Calu3 (cell line): ENCODE measurements at regions not wholly inside any gene's neighbourhood (a gene's known extent, or its start where the extent isn't known, plus 50 kb on each side); places are given as distances from the start of the nearest gene placed in this dataset.

Source experiments
- BruUV-seq: library from RNA; stranded (reverse); fragments of 400-500 nt; replicated peaks from 2 replicates; lab custom pipeline; 2021; lab: Mats Ljungman, UMichigan
- CTCF ChIA-PET: fragments of 300-600 bp; sonication (Branson Sonifier 250); formaldehyde crosslinking; loops from one replicate; lab custom pipeline; 2022; ENCODE audit warnings: antibody characterized with exemption; lab: Charles Lee
- DNase-seq: peaks from one replicate; pipeline ENCODE4 v3.0.0; 2022
- H3K27ac Mint-ChIP-seq: one replicate; pipeline ENCODE4 v1.8.0; 2022; ENCODE audit warnings: mixed read lengths; ENCODE audit not compliant: unreplicated experiment
- H3K27me3 Mint-ChIP-seq: one replicate; pipeline ENCODE4 v1.8.0; 2022; ENCODE audit warnings: mixed read lengths; ENCODE audit not compliant: unreplicated experiment
- H3K36me3 Mint-ChIP-seq: one replicate; pipeline ENCODE4 v1.8.0; 2022; ENCODE audit warnings: mild to moderate bottlenecking, moderate library complexity, mixed read lengths; ENCODE audit not compliant: insufficient read depth, unreplicated experiment
- H3K4me1 Mint-ChIP-seq: one replicate; pipeline ENCODE4 v1.8.0; 2022; ENCODE audit warnings: mild to moderate bottlenecking, low read depth, mixed read lengths; ENCODE audit not compliant: unreplicated experiment
- H3K4me3 Mint-ChIP-seq: one replicate; pipeline ENCODE4 v1.8.0; 2022; ENCODE audit warnings: mild to moderate bottlenecking, low read depth, moderate library complexity, mixed read lengths; ENCODE audit not compliant: unreplicated experiment
- H3K9me3 Mint-ChIP-seq: one replicate; pipeline ENCODE4 v1.8.0; 2022; ENCODE audit warnings: low read depth, mixed read lengths; ENCODE audit not compliant: unreplicated experiment
- CTCF ChIP-seq: fragments of 200-600 bp; IDR thresholded peaks from one replicate; pipeline ENCODE4 v1.8.0; 2022; ENCODE audit warnings: antibody characterized with exemption; ENCODE audit not compliant: unreplicated experiment
- intact Hi-C: fragments of 100-400 bp; cut with micrococcal nuclease; formaldehyde crosslinking; loops from one replicate; pipeline ENCODE4 v1.10.0; 2022; ENCODE audit not compliant: unreplicated experiment

- intact Hi-C loops: loop anchor here (5.0 to 10.0 kb wide), 2 partner anchors 61 to 164 kb away; no protein-coding TSS in a partner anchor
- BruUV-seq: no TSS peak
- no peak overlapping the region for H3K27ac Mint-ChIP-seq
- CTCF ChIA-PET: no interaction called here
- no peak for DNase-seq
- no peak for TF ChIP-seq CTCF
- no peaks in the 10 kb centered on the region for H3K27me3 Mint-ChIP-seq
- no peaks in the 10 kb centered on the region for H3K36me3 Mint-ChIP-seq
- H3K4me1 Mint-ChIP-seq: peaks cover 20% of the 10 kb centered on the region
- H3K9me3 Mint-ChIP-seq: no peaks in the 10 kb centered on the region
- H3K4me3 Mint-ChIP-seq: no peak overlapping the region
Observed at GRCh38 chr12:116430911-116431565, 128.1 kb upstream of the MAP1LC3B2 start.

- intact Hi-C loops: loop anchor here (5.0 to 10.0 kb wide), 2 partner anchors 61 to 163 kb away; no protein-coding TSS in a partner anchor
- no peaks in the 10 kb centered on the region for H3K36me3 Mint-ChIP-seq
- CTCF ChIA-PET: no interaction called here
- peaks cover 12% of the 10 kb centered on the region for H3K4me1 Mint-ChIP-seq
- no peak overlapping the region for H3K27ac Mint-ChIP-seq
- H3K9me3 Mint-ChIP-seq: no peaks in the 10 kb centered on the region
- BruUV-seq: no TSS peak
- no peak for DNase-seq
- peaks cover 5% of the 10 kb centered on the region for H3K27me3 Mint-ChIP-seq
- H3K4me3 Mint-ChIP-seq: no peak overlapping the region
- no peak for TF ChIP-seq CTCF
Observed at GRCh38 chr12:116431677-116432300, 127.4 kb upstream of the MAP1LC3B2 start.

DNA sequence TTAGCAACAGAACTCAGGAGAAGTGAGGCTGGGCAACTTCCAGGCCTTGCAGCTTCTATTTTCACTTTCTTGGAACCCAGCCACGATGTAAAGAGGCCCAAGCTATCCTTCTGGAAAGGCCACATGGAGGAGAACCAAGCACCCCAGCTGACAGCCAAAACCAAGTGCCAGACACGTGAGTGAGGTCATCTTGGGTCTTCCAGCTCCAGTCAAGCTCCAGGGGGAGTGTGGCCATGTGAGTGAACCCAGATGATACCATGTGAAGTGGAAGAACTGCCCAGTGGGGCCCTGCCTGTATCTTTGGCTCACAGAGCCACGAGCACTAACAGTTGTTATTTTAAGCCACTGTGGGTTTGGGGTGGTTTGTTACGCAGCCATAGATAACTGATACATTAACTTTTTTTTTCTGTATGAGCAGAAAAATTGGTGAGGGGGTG is 126.8 kb upstream of the MAP1LC3B2 start:
- intact Hi-C loops: loop anchor here (5.0 to 10.0 kb wide), 2 partner anchors 60 to 162 kb away; no protein-coding TSS in a partner anchor

DNA sequence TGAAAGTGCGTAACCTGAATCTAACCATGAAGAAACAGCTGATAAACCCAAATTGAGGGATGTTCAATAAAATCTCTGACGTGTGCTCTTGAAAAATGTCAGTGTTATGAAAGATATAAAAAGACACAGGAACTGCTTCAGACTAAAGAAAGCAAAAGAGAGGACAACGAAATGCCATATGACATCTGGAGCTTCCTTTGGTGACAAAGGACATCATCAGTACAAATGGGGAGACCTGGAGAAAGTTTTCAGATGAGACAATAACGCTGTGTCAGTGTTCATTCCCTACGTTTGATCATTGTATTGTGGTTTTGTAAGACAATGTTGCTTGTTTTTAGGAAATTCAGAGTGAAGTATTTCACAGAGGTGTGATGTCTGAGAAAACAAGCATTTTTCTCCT is 125.9 kb upstream of the MAP1LC3B2 start:
- Mint-ChIP-seq H3K9me3 (no peaks in the 10 kb centered on the region), H3K4me1 (no peaks in the 10 kb centered on the region), H3K27me3 (peaks cover 20% of the 10 kb centered on the region), H3K4me3 (no peak overlapping the region), H3K36me3 (no peaks in the 10 kb centered on the region), H3K27ac (no peak overlapping the region)
- no TSS peak for BruUV-seq
- DNase-seq: no peak
- intact Hi-C loops: loop anchor here (5.0 to 10.0 kb wide), 2 partner anchors 59 to 162 kb away; no protein-coding TSS in a partner anchor
- TF ChIP-seq CTCF: no peak
- CTCF ChIA-PET: interaction anchor here (0.6 to 1.3 kb wide), 2 partner anchors 8 to 143 kb away, joined by 3 read pairs; no protein-coding TSS in a partner anchor

More for the DNA sequence above, 126.8 kb upstream of the MAP1LC3B2 start:
- no peaks in the 10 kb centered on the region for H3K36me3 Mint-ChIP-seq
- H3K4me1 Mint-ChIP-seq: peaks cover 7% of the 10 kb centered on the region
- no peak overlapping the region for H3K4me3 Mint-ChIP-seq
- no peaks in the 10 kb centered on the region for H3K9me3 Mint-ChIP-seq
- no peak for DNase-seq
- peaks cover 11% of the 10 kb centered on the region for H3K27me3 Mint-ChIP-seq
- CTCF ChIA-PET: interaction anchor here (0.6 kb wide), 1 partner anchor 142 kb away, joined by 3 read pairs; no protein-coding TSS in a partner anchor
- no peak overlapping the region for H3K27ac Mint-ChIP-seq
- BruUV-seq: no TSS peak
- TF ChIP-seq CTCF: no peak
